ENCODE measurements at regions not wholly inside any gene's neighbourhood (a gene's known extent, or its start where the extent isn't known, plus 50 kb on each side); places are given as distances from the start of the nearest gene placed in this dataset.

DNA sequence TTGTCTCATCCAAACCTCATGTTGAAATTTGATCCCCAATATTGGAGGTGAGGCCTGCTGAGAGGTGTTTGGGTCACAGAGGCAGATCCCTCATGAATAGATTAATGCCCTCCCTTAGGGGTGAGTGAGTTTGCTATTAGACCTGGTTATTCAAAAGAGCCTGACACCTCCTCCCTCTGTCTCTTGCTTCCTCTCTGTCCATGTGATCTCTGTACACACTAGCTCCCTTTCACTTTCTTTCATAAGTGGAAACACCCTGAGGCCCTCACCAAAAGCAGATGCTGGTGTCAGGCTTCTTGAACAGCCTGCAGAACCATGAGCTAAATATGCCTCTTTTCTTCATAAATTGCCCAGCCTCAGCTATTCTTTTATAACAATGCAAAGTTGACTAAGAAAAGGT is 447.1 kb downstream of the MDFIC start:
- Histone ChIP-seq H3K27ac (ENCODE audit: low read length) (no peak overlapping the region), H3K4me1 (ENCODE audit: control insufficient read depth, insufficient read depth, low read length) (no peaks in the 10 kb centered on the region), H3K9me3 (ENCODE audit: control insufficient read depth, insufficient read depth, low read length) (no peaks in the 10 kb centered on the region), H3K36me3 (ENCODE audit: control insufficient read depth, insufficient read depth, low read length) (no peaks in the 10 kb centered on the region), H3K4me3 (ENCODE audit: low read length) (no peak overlapping the region), H3K27me3 (ENCODE audit: control insufficient read depth, insufficient read depth, low read length) (no peaks in the 10 kb centered on the region)
- intact Hi-C loops (cut with micrococcal nuclease), result no loop called here
- Mint-ChIP-seq H3K27ac (peak overlapping the region in 1 of 2 donors; percentile 1), H3K4me1 (peaks cover 5 to 9% of the 10 kb centered on the region in 2 donors), H3K36me3 (no peaks in the 10 kb centered on the region), H3K9me3 (no peaks in the 10 kb centered on the region), H3K4me3 (no peak overlapping the region), H3K27me3 (ENCODE audit: low read depth in 2 of 2) (no peaks in the 10 kb centered on the region)
- TF ChIP-seq, protein P1, sequence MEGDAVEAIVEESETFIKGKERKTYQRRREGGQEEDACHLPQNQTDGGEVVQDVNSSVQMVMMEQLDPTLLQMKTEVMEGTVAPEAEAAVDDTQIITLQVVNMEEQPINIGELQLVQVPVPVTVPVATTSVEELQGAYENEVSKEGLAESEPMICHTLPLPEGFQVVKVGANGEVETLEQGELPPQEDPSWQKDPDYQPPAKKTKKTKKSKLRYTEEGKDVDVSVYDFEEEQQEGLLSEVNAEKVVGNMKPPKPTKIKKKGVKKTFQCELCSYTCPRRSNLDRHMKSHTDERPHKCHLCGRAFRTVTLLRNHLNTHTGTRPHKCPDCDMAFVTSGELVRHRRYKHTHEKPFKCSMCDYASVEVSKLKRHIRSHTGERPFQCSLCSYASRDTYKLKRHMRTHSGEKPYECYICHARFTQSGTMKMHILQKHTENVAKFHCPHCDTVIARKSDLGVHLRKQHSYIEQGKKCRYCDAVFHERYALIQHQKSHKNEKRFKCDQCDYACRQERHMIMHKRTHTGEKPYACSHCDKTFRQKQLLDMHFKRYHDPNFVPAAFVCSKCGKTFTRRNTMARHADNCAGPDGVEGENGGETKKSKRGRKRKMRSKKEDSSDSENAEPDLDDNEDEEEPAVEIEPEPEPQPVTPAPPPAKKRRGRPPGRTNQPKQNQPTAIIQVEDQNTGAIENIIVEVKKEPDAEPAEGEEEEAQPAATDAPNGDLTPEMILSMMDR (IDR thresholded peaks at IDR 0.05), result no peak
- no peak for DNase-seq
- ATAC-seq, result peak; percentile 60 to 76 (median 64)

- H3K27me3 ChIP-seq (ENCODE audit: control insufficient read depth, insufficient read depth, low read length), result no peaks in the 10 kb centered on the region
- H3K9me3 ChIP-seq (ENCODE audit: control insufficient read depth, insufficient read depth, low read length), result no peaks in the 10 kb centered on the region
- TF ChIP-seq, protein P1 (IDR thresholded peaks at IDR 0.05), result no peak
- intact Hi-C loops (cut with micrococcal nuclease), result no loop called here
- Mint-ChIP-seq H3K4me1 (peaks cover 1% of the 10 kb centered on the region in 2 donors), H3K36me3 (no peaks in the 10 kb centered on the region), H3K27ac (no peak overlapping the region), H3K27me3 (ENCODE audit: low read depth in 2 of 2) (no peaks in the 10 kb centered on the region), H3K4me3 (no peak overlapping the region), H3K9me3 (no peaks in the 10 kb centered on the region)
- DNase-seq (no peak), ATAC-seq (no peak)
- H3K4me1 ChIP-seq (ENCODE audit: control insufficient read depth, insufficient read depth, low read length), result no peaks in the 10 kb centered on the region
- no peak overlapping the region for H3K4me3 ChIP-seq (ENCODE audit: low read length)
- WGBS (ENCODE audit: insufficient coverage), result no CpG with 5 or more reads among the region's 2 CpGs
- no peak overlapping the region for H3K27ac ChIP-seq (ENCODE audit: low read length)
- H3K36me3 ChIP-seq (ENCODE audit: control insufficient read depth, insufficient read depth, low read length), result no peaks in the 10 kb centered on the region
Measured at GRCh38 chr7:115363916-115364315, 442.0 kb downstream of the MDFIC start.

DNA sequence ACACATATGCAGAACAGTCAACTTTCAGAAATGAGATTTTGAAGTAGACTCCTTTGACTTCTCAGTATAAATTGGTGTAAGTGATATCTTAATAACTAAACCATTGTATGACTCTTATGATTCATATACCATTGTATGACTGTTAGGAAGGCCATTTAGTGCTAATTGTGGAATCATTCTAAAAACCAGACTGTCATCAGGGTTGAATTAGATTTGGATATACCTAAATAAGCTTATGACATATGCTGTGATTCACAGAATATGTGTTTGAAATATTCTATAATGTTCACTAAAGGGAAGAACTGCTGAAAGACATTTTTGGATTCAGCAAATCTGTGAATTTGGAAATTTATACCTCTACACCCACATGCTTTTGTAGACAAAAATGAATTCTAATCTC is 438.1 kb downstream of the MDFIC start:
- Histone ChIP-seq H3K27ac (ENCODE audit: low read length) (no peak overlapping the region), H3K4me1 (ENCODE audit: control insufficient read depth, insufficient read depth, low read length) (no peaks in the 10 kb centered on the region), H3K27me3 (ENCODE audit: control insufficient read depth, insufficient read depth, low read length) (no peaks in the 10 kb centered on the region), H3K9me3 (ENCODE audit: control insufficient read depth, insufficient read depth, low read length) (no peaks in the 10 kb centered on the region), H3K36me3 (ENCODE audit: control insufficient read depth, insufficient read depth, low read length) (no peaks in the 10 kb centered on the region), H3K4me3 (ENCODE audit: low read length) (no peak overlapping the region)
- no peaks in the 10 kb centered on the region for H3K27me3 Mint-ChIP-seq (ENCODE audit: low read depth in 2 of 2)
- no peak overlapping the region for H3K27ac Mint-ChIP-seq
- H3K9me3 Mint-ChIP-seq, result no peaks in the 10 kb centered on the region
- intact Hi-C loops (cut with micrococcal nuclease), result loop anchor here (5.0 kb wide), 2 partner anchors 87 to 117 kb away; no protein-coding TSS in a partner anchor
- peaks cover 16 to 17% of the 10 kb centered on the region in 2 donors for H3K4me1 Mint-ChIP-seq
- TF ChIP-seq, protein P1 (IDR thresholded peaks at IDR 0.05), result no peak
- no peak overlapping the region for H3K4me3 Mint-ChIP-seq
- ATAC-seq (no peak), DNase-seq (no peak)
- H3K36me3 Mint-ChIP-seq, result no peaks in the 10 kb centered on the region

- no peak for DNase-seq
- Histone ChIP-seq H3K4me1 (ENCODE audit: control insufficient read depth, insufficient read depth, low read length) (no peaks in the 10 kb centered on the region), H3K27ac (ENCODE audit: low read length) (no peak overlapping the region), H3K36me3 (ENCODE audit: control insufficient read depth, insufficient read depth, low read length) (no peaks in the 10 kb centered on the region), H3K4me3 (ENCODE audit: low read length) (no peak overlapping the region), H3K27me3 (ENCODE audit: control insufficient read depth, insufficient read depth, low read length) (no peaks in the 10 kb centered on the region), H3K9me3 (ENCODE audit: control insufficient read depth, insufficient read depth, low read length) (no peaks in the 10 kb centered on the region)
- TF ChIP-seq, protein P1 (IDR thresholded peaks at IDR 0.05), result no peak
- Mint-ChIP-seq H3K4me1 (peaks cover 16 to 17% of the 10 kb centered on the region in 2 donors), H3K4me3 (no peak overlapping the region), H3K27ac (no peak overlapping the region), H3K27me3 (ENCODE audit: low read depth in 2 of 2) (no peaks in the 10 kb centered on the region), H3K9me3 (no peaks in the 10 kb centered on the region), H3K36me3 (no peaks in the 10 kb centered on the region)
- ATAC-seq, result peak in 1 of 3 donors; percentile 13
- no CpG with 5 or more reads among the region's 1 CpG for WGBS (ENCODE audit: insufficient coverage)
- intact Hi-C loops (cut with micrococcal nuclease), result loop anchor here (5.0 kb wide), 2 partner anchors 88 to 118 kb away; no protein-coding TSS in a partner anchor
Measured at GRCh38 chr7:115359119-115359518, 437.2 kb downstream of the MDFIC start.

All from natural killer cell (primary cell).